Central memory CD4-positive, alpha-beta T cell (primary cell): ENCODE measurements at regions not wholly inside any gene's neighbourhood (a gene's known extent, or its start where the extent isn't known, plus 50 kb on each side); places are given as distances from the start of the nearest gene placed in this dataset.

Experiments used
- DNase-seq: peaks from one replicate; pipeline ENCODE4 v3.0.0; 2022

DNA sequence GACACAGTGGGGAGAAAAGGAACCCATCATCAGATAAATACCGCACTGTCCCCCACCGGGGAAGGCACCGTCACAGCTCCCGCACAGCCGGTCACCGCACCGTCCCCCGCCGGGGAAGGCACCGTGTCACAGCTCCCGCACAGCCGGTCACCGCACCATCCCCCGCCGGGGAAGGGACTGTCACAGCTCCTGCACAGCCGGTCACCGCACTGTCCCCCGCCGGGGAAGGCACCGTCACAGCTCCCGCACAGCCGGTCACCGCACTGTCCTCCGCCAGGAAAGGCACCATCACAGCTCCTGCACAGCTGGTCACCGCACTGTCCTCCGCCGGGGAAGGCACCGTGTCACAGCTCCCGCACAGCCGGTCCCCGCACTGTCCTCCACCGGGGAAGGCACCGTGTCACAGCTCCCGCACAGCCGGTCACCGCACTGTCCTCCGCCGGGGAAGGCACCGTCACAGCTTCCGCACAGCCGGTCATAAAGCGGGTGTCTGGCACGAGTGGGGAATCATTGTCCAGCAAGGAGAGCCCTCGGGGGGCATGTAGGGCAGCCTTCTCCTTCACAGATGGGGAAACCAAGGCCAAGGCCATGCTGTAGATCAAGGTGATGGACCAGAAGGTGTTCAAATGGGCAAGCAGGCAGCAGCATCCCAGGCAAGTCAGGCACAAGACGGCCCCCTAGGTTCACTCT, 280.1 kb downstream of the NPHP4 start:
- DNase-seq, result no peak

GRCh38 chr1:5711079-5711478, 281.1 kb downstream of the NPHP4 start:
- DNase-seq, result no peak

DNA sequence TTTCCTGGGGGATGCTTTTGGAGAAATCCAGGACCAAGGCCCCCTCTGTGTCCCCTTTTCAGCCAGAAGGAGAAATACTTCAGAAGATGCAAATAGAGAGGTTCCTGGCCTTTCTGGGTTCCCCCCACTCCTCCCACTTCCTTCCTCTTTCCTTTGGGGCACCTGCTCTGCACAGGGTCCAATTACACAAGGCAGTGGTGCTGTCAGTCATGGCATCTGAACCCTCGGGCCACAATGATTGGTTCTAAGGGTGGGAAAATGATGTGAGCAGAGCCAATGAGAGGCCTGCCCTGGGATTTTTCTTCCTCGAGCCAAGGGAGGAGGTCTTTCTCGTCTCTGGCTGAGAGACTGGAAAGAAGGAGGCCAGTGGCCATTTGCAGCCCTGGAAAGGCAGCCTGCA, 282.2 kb downstream of the NPHP4 start:
- DNase-seq, result no peak

DNA sequence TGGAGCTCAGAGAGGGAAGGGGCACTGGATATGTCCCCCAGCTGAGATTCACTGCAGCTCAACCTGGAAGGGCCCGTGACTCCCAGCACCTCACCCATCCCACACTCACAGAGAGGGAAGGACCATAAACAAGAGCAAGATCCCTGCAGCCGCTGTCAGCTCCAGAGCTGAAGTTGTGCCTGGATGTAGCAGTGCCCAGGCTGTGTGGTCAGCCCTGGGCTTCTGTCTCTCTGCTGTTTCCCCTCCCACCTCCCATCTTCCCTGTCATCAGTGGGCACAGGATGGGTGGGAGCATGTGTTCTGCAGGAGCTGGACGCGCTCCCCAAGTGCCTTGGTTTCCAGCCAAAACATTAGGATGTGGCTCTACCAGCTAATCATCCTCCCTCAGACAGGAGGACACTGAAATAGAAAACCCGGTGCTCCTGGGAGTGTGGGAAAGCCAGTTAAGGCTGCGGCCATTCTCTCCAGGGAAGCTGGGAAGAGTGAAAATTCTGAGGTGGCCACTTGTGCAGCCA, 282.7 kb downstream of the NPHP4 start:
- DNase-seq, result no peak

DNA sequence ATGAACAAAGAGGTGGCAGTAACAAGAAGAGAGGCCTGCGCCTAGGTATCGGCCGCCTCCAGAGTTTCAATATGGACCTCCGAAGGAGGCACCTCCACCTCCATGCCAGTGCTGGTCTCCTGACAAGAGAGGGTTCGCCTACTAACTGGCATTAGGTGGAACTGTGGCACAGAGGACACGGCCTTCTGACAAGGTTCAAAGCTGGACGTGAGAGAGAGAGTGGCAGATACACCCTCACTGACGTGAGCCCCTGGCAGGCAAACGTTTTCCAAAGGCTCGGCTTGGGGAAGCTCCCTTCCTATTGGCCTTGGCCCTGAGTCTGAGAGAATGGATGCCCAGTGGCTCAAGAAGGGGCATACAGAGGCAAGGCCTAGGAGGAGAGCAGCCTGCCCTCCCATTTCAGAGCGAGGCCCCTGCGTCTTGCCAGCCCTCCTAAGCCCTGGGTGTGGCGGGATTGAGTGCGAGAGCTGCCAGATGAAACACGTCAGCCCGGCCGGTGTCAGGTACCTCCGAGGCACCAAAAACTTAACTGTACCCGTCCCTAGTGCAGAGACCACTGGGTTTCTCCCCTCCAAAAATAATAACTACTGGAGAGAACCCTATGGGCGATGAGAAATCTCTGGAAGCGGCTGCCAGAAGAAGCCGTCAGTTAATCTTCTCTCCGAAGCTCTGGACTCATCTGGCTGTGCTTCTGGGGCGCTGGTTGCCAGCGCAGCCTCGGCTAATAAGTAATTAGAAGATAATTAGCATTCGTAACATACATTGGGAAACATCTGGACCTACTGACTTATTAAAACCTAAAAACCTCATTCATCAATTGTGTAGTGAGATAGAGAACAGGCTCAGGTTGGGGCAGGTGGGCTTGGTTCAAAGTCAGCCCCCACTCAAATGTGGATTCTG, 283.6 kb downstream of the NPHP4 start:
- DNase-seq, result no peak

- DNase-seq, result no peak
Measured at GRCh38 chr1:5707566-5708345, 284.5 kb downstream of the NPHP4 start.

- DNase-seq, result no peak
Measured at GRCh38 chr1:5706239-5706638, 286.0 kb downstream of the NPHP4 start.

DNA sequence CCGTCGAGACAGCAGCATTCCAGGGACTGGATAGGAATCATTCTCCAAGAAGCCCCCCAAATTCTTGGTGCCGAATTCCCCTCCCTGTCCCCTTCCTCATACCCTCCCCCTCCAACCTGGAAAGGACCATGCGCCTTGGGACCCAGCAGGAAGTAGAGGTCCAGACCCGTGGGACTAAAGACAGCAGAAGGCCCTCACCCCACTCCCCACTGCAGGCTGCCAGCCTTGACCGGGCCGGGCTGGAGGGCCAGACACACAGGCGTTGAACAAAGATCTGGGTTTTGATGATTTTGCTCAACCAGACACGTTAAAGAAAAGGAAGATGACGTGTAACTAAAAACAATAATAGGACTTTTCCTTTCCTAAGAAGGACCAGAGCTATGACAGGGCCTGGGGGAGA, 286.5 kb downstream of the NPHP4 start:
- no peak for DNase-seq

GRCh38 chr1:5704561-5705514, 287.4 kb downstream of the NPHP4 start:
- DNase-seq, result no peak

GRCh38 chr1:5701642-5702041, 290.6 kb downstream of the NPHP4 start:
- DNase-seq, result no peak

DNA sequence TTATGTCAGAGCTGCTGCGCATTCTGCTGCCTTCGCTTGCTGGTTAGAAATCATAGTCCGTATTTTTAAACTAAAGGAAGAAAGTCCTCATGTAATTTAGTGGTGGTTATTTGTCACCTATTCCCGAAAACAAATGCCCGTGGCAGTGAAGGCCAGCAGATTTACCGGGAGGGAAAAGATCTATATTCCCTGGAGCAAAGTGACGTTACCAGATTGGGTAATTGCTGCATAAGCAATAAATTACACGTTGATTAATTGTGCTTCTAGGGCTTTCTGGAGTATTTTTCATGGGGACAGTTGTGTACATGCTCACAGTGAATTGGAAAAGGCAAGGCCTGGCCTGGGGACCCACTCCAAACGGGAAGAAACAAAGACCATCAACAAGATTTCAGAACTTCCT, 298.7 kb downstream of the NPHP4 start:
- no peak for DNase-seq

GRCh38 chr1:5692664-5693063, 299.6 kb downstream of the NPHP4 start:
- DNase-seq, result no peak

DNA sequence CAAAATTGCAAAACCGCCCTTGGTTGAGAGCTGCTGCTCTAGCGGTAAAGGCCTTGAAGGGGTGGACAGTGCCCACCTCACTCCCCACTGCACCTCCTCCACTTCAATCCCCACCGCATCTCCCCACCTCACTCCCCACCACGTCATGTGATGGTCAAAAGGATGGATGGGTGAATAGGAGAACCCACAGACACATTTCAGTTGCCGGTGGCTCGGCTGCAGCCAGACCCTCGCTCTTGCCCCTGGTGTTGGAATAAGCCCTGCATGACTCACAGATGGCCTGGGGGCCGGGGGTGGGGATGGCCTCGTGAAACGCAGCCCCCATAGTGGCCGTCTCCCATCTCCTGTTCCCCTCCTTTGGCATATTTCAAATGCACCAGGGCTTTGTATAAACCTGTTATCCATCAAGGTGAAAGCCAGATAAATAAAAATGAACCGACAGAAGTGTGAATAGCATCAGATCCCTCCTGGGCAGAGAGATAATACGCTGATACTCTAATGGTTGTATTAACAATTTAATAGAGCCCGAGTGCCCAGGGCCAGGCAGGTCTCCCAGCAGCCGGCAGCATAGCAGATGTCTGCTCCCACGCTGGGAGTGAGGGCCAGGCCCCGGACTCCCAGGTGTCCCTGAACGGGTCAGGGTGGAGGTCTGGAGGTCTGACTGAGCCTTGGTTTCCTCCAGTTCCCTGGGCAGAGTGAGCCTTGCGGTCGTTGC, 300.3 kb downstream of the NPHP4 start:
- no peak for DNase-seq

DNA sequence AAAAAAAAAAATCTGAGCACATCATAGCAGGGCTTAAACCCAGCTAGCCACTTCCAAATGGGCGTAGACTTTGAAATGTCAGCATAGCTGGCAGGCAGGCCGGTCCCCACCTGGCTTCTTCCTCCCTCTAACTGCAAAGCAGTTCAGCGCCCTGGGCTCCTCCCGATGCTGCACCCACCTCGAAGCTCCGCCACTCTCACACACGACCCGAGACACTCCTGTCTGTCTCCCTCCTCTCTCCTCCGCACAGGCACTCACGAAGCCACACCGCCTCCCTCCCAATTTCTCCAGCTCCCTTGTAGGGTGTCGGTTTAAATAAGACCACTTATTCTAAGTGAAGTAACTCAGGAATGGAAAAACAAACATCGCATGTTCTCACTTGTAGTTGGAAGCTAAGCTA, 301.3 kb downstream of the NPHP4 start:
- DNase-seq, result no peak

GRCh38 chr1:5690291-5690690, 301.9 kb downstream of the NPHP4 start:
- DNase-seq, result no peak

GRCh38 chr1:5688081-5689077, 303.8 kb downstream of the NPHP4 start:
- DNase-seq, result peak; percentile 6

DNA sequence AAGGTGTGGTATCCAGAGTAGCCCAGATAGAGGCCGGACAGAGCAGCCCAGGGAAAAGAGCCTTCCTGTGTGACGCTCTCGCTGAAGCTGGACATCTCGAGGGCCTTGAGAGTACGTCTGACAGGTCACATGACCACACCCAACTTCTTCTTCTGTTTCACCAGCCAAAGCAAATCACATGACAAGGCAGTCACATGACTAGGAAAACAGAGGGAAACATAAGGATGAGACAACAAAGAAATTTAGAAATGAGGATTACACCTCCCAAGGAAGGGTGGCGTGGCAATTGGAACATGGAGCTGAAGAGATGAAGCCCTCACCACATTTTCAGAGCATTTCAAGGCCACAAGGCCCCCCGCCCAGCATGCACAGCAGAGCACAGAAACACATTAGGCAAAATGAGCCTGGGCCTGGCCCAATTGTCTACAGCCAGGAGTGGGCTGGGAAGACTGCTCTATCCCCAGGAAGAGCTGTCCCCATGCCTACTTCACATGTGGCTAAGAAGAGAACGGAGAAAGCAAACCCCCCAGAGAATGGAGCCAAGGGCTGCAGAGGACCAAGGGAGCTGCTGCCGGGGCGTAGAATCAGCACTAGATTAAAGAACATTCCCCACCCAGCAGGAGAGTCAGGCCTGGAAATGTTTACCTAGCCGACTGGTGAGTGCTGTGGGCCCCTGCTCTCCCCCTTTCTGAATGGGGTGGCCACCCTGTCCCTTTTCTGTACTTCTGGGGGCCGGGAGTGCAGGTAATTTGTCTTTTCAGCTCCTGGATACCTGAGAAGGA, 305.1 kb downstream of the NPHP4 start:
- no peak for DNase-seq

DNA sequence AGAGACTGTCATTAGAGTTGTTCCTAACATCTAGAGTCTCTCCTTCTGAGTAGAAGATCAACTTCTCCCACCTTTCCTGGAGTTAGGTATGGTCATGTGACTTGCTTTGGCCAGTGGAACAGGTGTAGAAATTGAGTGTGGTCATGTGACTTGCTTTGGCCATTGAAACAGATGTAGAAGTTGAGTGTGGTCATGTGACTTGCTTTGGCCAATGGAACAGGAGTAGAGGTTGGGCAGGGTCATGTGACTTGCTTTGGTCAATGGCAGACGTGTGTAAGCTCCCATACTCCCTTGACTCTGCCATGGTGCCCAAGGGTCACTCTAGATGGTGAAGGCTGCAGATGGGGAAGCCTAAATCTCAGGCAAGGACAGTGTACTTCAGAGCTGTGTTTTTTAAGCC, 306.0 kb downstream of the NPHP4 start:
- no peak for DNase-seq

DNA sequence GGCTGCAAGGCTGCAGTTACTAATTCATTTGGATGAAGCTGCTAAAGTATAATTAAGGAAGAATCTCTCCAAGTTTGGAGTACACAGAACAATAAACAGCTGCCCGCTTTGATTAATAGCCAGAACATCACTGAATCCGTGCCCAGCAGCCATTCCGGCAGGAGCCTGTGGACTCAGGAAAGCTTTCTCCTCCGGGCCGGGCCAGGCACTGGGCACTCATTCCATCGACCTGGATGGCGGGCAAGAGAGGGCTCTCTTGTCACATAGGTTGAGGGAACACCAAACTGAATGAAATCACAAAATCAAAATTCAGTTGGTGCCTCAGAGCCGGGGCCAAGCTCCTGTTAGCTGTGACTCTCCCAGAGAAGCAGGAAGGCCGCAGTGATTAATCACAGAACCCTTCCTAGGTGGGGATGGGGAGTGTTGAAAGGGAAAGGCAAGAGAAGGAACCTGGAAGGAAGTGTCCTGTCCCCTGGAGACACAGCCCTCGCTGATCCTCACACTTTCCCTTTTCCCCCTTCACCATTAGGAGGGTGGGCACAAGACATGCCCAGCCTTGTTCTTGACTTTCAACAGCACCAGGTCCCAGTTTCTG, 306.7 kb downstream of the NPHP4 start:
- DNase-seq, result no peak
